ENCODE measurements at regions not wholly inside any gene's neighbourhood (a gene's known extent, or its start where the extent isn't known, plus 50 kb on each side); places are given as distances from the start of the nearest gene placed in this dataset.

- TF ChIP-seq CTCF (conservative IDR thresholded peaks at IDR 0.05; ENCODE audit: low read depth, low read length), result no peak
- TF ChIP-seq EZH2 (IDR thresholded peaks at IDR 0.05; ENCODE audit: low read length, unreplicated experiment), result no peak
These were observed 94.2 kb upstream of the ACP3 start for GRCh38 chr3:132222868-132223538.

Measured in PC-3 (cell line).